Stimulated activated naive CD8-positive, alpha-beta T cell treated with anti-CD3 and anti-CD28 coated beads, Interleukin-15, amount 100 ng/mL, for 72 hours (primary cell): ENCODE measurements at regions not wholly inside any gene's neighbourhood (a gene's known extent, or its start where the extent isn't known, plus 50 kb on each side); places are given as distances from the start of the nearest gene placed in this dataset.
"Not testable (repeated sequence)": the region's sequence is repeated elsewhere in the genome, so short reads cannot be mapped to it uniquely, and the experiment has no call there.

Experiments
- ATAC-seq: fragments of 150-1000 bp; cut with Tn5 transposase; 2 replicates; pipeline ENCODE4 v1.10.0; 2021; ENCODE audit warnings: mild to moderate bottlenecking, moderate library complexity
- DNase-seq, 2 donors: peaks; one replicate each; pipeline ENCODE4 v3.0.0; 2021 to 2022
- H3K27ac Mint-ChIP-seq, 2 donors: one replicate each; pipeline ENCODE4 v1.8.0; 2022; ENCODE audit warnings: mild to moderate bottlenecking in 2 of 2, mixed read lengths in 2 of 2, moderate library complexity in 2 of 2
- H3K27me3 Mint-ChIP-seq: one replicate; pipeline ENCODE4 v1.8.0; 2022; ENCODE audit warnings: mixed read lengths
- H3K4me1 Mint-ChIP-seq: one replicate; pipeline ENCODE4 v1.8.0; 2022; ENCODE audit warnings: mild to moderate bottlenecking, mixed read lengths
- H3K4me3 Mint-ChIP-seq, 2 donors: one replicate each; pipeline ENCODE4 v1.8.0; 2022; ENCODE audit warnings: mild to moderate bottlenecking in 2 of 2, mixed read lengths in 2 of 2, moderate library complexity in 1 of 2
- H3K9me3 Mint-ChIP-seq, 2 donors: one replicate each; pipeline ENCODE4 v1.8.0; 2022; ENCODE audit warnings: mixed read lengths in 2 of 2

DNA sequence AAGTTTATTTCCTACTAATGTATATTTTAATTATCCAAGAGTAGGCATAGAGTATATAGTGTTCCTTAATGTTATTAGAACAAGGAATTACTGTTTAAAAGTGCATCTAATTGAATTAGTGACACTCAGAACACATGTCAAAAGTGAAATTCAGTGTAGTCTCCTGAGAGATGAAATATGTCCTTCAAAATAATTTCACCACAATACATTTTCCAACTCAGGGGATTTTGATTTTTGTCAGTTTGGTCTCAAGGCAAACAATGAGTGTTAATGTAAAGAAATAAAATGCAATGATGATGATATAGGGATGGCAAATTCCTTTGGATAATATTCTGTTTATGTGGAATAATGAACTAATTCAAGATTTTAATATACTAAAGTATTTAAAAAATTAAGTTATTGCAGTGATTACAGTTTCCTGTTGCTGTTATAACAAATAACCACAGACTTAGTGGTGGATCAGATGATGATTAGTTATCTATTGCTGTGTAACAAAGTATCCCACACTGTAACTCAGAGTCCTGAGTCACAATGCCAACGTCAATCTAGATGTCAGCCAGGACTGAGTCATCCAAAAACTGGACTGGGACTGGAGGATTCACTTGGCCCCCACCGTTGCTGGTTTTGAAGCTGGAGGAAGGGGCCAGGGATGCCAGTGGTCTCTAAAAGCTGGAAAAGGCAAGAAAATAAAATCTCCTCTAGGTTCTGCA is 148.0 kb upstream of the SLC7A11 start:
- Mint-ChIP-seq H3K9me3 (no peaks in the 10 kb centered on the region), H3K27me3 (no peaks in the 10 kb centered on the region), H3K4me3 (no peak overlapping the region), H3K27ac (no peak overlapping the region), H3K4me1 (no peaks in the 10 kb centered on the region)
- ATAC-seq = no peak
- no peak for DNase-seq

- no peaks in the 10 kb centered on the region for H3K4me1 Mint-ChIP-seq
- ATAC-seq (no peak), DNase-seq (no peak)
- H3K4me3 Mint-ChIP-seq = no peak overlapping the region
- no peaks in the 10 kb centered on the region for H3K27me3 Mint-ChIP-seq
- peaks cover 17 to 24% of the 10 kb centered on the region in 2 donors for H3K9me3 Mint-ChIP-seq
- no peak overlapping the region for H3K27ac Mint-ChIP-seq
Measured at GRCh38 chr4:138374947-138375346, 132.8 kb upstream of the SLC7A11 start.

DNA sequence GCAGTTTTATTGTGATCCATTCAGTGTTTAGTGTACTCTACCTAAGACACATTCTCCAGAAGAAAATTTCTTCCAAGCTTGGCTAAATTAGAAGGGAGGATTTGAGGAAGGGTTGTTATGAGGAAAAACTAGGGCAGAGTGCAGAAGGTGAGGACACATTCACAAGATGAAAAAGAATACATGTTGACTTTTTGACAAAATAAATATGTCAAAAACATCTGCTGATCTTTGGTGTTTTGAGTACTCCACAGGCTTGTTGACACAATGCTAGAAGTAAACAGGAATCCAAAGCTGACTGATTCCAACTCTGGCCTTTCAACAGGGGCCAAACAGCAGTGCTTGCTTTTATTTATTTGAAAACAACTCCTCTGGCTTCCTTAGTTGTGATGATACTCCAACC is 125.8 kb upstream of the SLC7A11 start:
- Mint-ChIP-seq H3K27ac (no peak overlapping the region), H3K4me1 (no peaks in the 10 kb centered on the region), H3K9me3 (peaks cover 0 to 6% of the 10 kb centered on the region in 2 donors), H3K27me3 (no peaks in the 10 kb centered on the region), H3K4me3 (no peak overlapping the region)
- ATAC-seq (no peak), DNase-seq (no peak)

DNA sequence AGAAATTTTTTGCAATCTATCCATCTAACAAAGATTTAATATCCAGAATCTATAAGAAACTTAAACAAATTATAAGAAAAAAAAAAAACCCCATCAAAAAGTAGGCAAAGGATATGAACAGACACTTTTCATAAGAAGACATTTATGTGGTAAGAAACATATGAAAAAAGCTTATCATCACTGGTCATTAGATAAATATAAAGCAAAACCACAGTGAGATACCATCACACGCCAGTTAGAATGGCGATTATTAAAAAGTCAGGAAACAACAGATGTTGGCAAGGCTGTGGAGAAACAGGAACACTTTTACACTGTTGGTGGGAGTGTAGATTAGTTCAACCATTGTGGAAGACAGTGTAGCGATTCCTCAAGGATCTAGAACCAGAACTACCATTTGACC is 110.3 kb upstream of the SLC7A11 start:
- H3K4me1 Mint-ChIP-seq, H3K27me3 Mint-ChIP-seq, H3K4me3 Mint-ChIP-seq, H3K27ac Mint-ChIP-seq, DNase-seq, ATAC-seq: not testable (repeated sequence)
- H3K9me3 Mint-ChIP-seq = peaks cover 13 to 18% of the 10 kb centered on the region in 2 donors

- ATAC-seq (peak; percentile 82), DNase-seq (no peak)
- no peak overlapping the region for H3K27ac Mint-ChIP-seq
- H3K27me3 Mint-ChIP-seq = no peaks in the 10 kb centered on the region
- H3K9me3 Mint-ChIP-seq = no peaks in the 10 kb centered on the region
- H3K4me3 Mint-ChIP-seq = no peak overlapping the region
- H3K4me1 Mint-ChIP-seq = peaks cover 20% of the 10 kb centered on the region
Measured at GRCh38 chr4:138348055-138348454, 105.9 kb upstream of the SLC7A11 start.

GRCh38 chr4:138347561-138347960 is 105.4 kb upstream of the SLC7A11 start:
- ATAC-seq (no peak), DNase-seq (no peak)
- H3K4me1 Mint-ChIP-seq = peaks cover 22% of the 10 kb centered on the region
- no peak overlapping the region for H3K4me3 Mint-ChIP-seq
- no peaks in the 10 kb centered on the region for H3K27me3 Mint-ChIP-seq
- H3K9me3 Mint-ChIP-seq = no peaks in the 10 kb centered on the region
- no peak overlapping the region for H3K27ac Mint-ChIP-seq

GRCh38 chr4:138344851-138345250 is 102.7 kb upstream of the SLC7A11 start:
- Mint-ChIP-seq H3K4me3 (no peak overlapping the region), H3K27me3 (no peaks in the 10 kb centered on the region), H3K4me1 (peaks cover 28% of the 10 kb centered on the region), H3K9me3 (no peaks in the 10 kb centered on the region), H3K27ac (no peak overlapping the region)
- DNase-seq (no peak), ATAC-seq (no peak)

DNA sequence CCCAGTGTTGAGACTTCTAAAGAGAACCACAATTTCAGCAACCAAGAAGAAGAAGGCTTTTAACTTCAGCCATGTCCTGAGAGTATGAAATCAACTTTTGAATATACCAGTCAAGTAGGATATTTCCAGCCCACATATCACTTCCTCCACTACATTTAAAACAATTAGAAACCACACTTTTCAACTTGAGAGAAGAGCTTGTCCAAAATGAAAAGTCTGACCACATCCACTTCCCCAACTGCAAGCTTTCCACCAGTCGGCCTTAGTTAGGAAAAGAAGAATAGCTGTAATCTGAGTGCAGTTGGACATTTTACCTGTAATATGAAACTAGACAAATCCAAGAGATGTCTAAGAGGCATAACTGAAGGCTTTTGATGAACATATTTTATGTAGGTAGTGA is 101.9 kb upstream of the SLC7A11 start:
- peak; percentile 32 for ATAC-seq
- Mint-ChIP-seq H3K9me3 (no peaks in the 10 kb centered on the region), H3K27me3 (no peaks in the 10 kb centered on the region), H3K4me1 (peaks cover 28% of the 10 kb centered on the region), H3K27ac (no peak overlapping the region), H3K4me3 (no peak overlapping the region)
- DNase-seq = no peak

GRCh38 chr4:138341739-138342415 is 99.7 kb upstream of the SLC7A11 start:
- Mint-ChIP-seq H3K27me3 (no peaks in the 10 kb centered on the region), H3K9me3 (no peaks in the 10 kb centered on the region), H3K27ac (no peak overlapping the region), H3K4me1 (peaks cover 19% of the 10 kb centered on the region), H3K4me3 (peak overlapping the region; percentile 3 to 15)
- DNase-seq (peak; percentile 26 to 55), ATAC-seq (peak; percentile 94)

GRCh38 chr4:138338840-138339239 is 96.7 kb upstream of the SLC7A11 start:
- DNase-seq (no peak), ATAC-seq (no peak)
- Mint-ChIP-seq H3K4me1 (peaks cover 16% of the 10 kb centered on the region), H3K27ac (no peak overlapping the region), H3K4me3 (no peak overlapping the region), H3K9me3 (no peaks in the 10 kb centered on the region), H3K27me3 (no peaks in the 10 kb centered on the region)

GRCh38 chr4:138338222-138338621 is 96.1 kb upstream of the SLC7A11 start:
- not testable (repeated sequence) for H3K27ac Mint-ChIP-seq, H3K4me1 Mint-ChIP-seq, H3K4me3 Mint-ChIP-seq, H3K27me3 Mint-ChIP-seq, ATAC-seq, DNase-seq, H3K9me3 Mint-ChIP-seq

- no peaks in the 10 kb centered on the region for H3K9me3 Mint-ChIP-seq
- ATAC-seq (no peak), DNase-seq (no peak)
- no peaks in the 10 kb centered on the region for H3K4me1 Mint-ChIP-seq
- H3K27me3 Mint-ChIP-seq = no peaks in the 10 kb centered on the region
- no peak overlapping the region for H3K27ac Mint-ChIP-seq
- no peak overlapping the region for H3K4me3 Mint-ChIP-seq
Measured at GRCh38 chr4:138334346-138335016, 92.3 kb upstream of the SLC7A11 start.

- not testable (repeated sequence) for H3K27ac Mint-ChIP-seq, H3K4me3 Mint-ChIP-seq, H3K4me1 Mint-ChIP-seq, ATAC-seq, H3K27me3 Mint-ChIP-seq, H3K9me3 Mint-ChIP-seq, DNase-seq
Measured at GRCh38 chr4:138332415-138332814, 90.3 kb upstream of the SLC7A11 start.

DNA sequence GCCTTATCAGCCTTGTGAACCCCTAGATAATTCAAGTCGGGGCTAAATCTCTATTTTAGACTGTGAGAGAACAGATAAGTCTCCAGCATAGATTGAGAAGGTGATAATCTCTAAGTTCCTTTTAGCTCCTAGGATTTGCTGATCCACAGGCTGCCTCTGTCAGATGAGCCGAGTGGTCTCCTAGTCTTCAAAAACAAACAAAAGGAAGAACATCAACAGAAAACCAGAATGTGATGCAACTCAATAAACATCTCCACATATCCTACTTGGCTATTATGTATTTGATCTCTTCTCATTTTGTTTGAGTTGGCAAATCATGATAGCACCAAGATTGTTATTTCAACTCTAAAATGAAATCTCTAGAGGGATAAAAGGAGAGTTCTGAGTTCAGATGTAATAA is 88.4 kb upstream of the SLC7A11 start:
- peaks cover 7% of the 10 kb centered on the region for H3K4me1 Mint-ChIP-seq
- ATAC-seq (no peak), DNase-seq (no peak)
- no peaks in the 10 kb centered on the region for H3K9me3 Mint-ChIP-seq
- no peak overlapping the region for H3K27ac Mint-ChIP-seq
- no peaks in the 10 kb centered on the region for H3K27me3 Mint-ChIP-seq
- no peak overlapping the region for H3K4me3 Mint-ChIP-seq

DNA sequence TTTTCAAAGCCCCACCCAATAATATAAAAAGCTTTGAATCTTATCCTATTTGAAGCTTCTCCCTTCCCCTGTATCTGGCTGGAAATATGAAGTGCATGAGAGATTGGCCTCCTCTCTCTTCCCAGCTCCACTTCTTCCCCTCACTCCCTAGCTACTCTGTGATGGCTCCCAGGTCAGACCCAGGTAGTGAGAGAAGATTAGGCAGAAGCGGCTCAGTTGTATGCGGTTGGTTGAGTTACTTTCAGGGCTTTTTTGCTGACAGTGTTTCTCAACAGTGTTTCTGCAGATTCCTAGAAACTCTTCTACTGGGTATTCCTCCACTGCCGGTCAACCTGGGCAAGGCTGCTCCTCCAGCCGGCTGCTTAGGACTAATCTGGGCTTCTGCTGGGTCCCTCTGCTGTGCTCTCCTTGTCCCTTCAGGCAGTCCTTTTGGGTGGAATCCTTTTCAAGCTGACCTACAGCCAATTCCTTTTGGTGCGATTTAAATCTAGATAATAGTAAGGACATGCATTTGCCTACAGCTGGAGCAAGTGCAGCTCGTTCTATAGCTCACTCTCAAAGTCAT is 87.4 kb upstream of the SLC7A11 start:
- no peak for ATAC-seq
- no peaks in the 10 kb centered on the region for H3K9me3 Mint-ChIP-seq
- peaks cover 7% of the 10 kb centered on the region for H3K4me1 Mint-ChIP-seq
- H3K27ac Mint-ChIP-seq = peak overlapping the region in 1 of 2 donors; percentile 62
- no peak overlapping the region for H3K4me3 Mint-ChIP-seq
- H3K27me3 Mint-ChIP-seq = no peaks in the 10 kb centered on the region
- DNase-seq = no peak

GRCh38 chr4:138327338-138327737 is 85.2 kb upstream of the SLC7A11 start:
- Mint-ChIP-seq H3K4me3 (no peak overlapping the region), H3K4me1 (peaks cover 7% of the 10 kb centered on the region), H3K27ac (no peak overlapping the region), H3K27me3 (no peaks in the 10 kb centered on the region), H3K9me3 (no peaks in the 10 kb centered on the region)
- no peak for ATAC-seq
- DNase-seq = no peak
